Mesendoderm (in vitro differentiated cells): ENCODE measurements at regions not wholly inside any gene's neighbourhood (a gene's known extent, or its start where the extent isn't known, plus 50 kb on each side); places are given as distances from the start of the nearest gene placed in this dataset.

Experiments used
- DNase-seq: peaks from one replicate; pipeline ENCODE4 v3.0.0; 2013
- H2AK5ac ChIP-seq: 2 replicates; pipeline ENCODE4 v1.6.1; 2013; ENCODE audit warnings: low read length, inconsistent platforms
- H2BK120ac ChIP-seq: 2 replicates; pipeline ENCODE4 v1.6.1; 2013; ENCODE audit warnings: low read depth, mild to moderate bottlenecking, low read length, moderate library complexity, mixed read lengths
- H2BK15ac ChIP-seq: replicated peaks from 2 replicates; pipeline ENCODE4 v1.6.1; 2013; ENCODE audit warnings: low read depth, mild to moderate bottlenecking, moderate library complexity
- H2BK5ac ChIP-seq: 2 replicates; pipeline ENCODE4 v1.6.1; 2013; ENCODE audit warnings: low read length, inconsistent platforms
- H3K18ac ChIP-seq: 2 replicates; pipeline ENCODE4 v1.6.1; 2013; ENCODE audit warnings: mild to moderate bottlenecking, low read length, mixed read lengths
- H3K23ac ChIP-seq: one replicate; pipeline ENCODE4 v1.6.1; 2013; ENCODE audit warnings: low read length
- H3K27ac ChIP-seq: 2 replicates; pipeline ENCODE4 v1.5.1; 2013; ENCODE audit warnings: low read depth, mild to moderate bottlenecking, inconsistent platforms, low read length, moderate library complexity
- H3K27me3 ChIP-seq: 2 replicates; pipeline ENCODE4 v1.6.1; 2013; ENCODE audit warnings: low read length, control low read depth, mild to moderate bottlenecking, inconsistent platforms; ENCODE audit not compliant: insufficient read depth, poor library complexity
- H3K36me3 ChIP-seq: 2 replicates; pipeline ENCODE4 v1.6.1; 2013; ENCODE audit warnings: low read length, inconsistent platforms; ENCODE audit not compliant: control insufficient read depth, insufficient read depth
- H3K4ac ChIP-seq: one replicate; pipeline ENCODE4 v1.6.1; 2013; ENCODE audit warnings: low read depth, mild to moderate bottlenecking, low read length, moderate library complexity
- H3K4me1 ChIP-seq: 2 replicates; pipeline ENCODE4 v1.6.1; 2013; ENCODE audit warnings: low read depth, low read length, inconsistent platforms; ENCODE audit not compliant: control insufficient read depth
- H3K4me2 ChIP-seq: 2 replicates; pipeline ENCODE4 v1.6.1; 2013; ENCODE audit warnings: low read length
- H3K4me3 ChIP-seq: 2 replicates; pipeline ENCODE4 v1.5.1; 2013; ENCODE audit warnings: mild to moderate bottlenecking, low read length
- H3K56ac ChIP-seq: one replicate; pipeline ENCODE4 v1.6.1; 2013; ENCODE audit warnings: low read length
- H3K79me1 ChIP-seq: 2 replicates; pipeline ENCODE4 v1.6.1; 2013; ENCODE audit warnings: low read length, inconsistent platforms
- H3K79me2 ChIP-seq: 2 replicates; pipeline ENCODE4 v1.6.1; 2013; ENCODE audit warnings: mild to moderate bottlenecking, low read length; ENCODE audit not compliant: control insufficient read depth, insufficient read depth
- H3K9ac ChIP-seq: 2 replicates; pipeline ENCODE4 v1.6.1; 2013; ENCODE audit warnings: low read length, inconsistent platforms
- H4K5ac ChIP-seq: one replicate; pipeline ENCODE4 v1.6.1; 2013; ENCODE audit warnings: low read length
- H4K8ac ChIP-seq: one replicate; pipeline ENCODE4 v1.6.1; 2013; ENCODE audit warnings: low read depth, mild to moderate bottlenecking, control low read depth, low read length, moderate library complexity
- WGBS: extraction: QIAGEN DNeasy Blood & Tissue Kit; methylation state at CpG from one replicate; pipeline ENCODE4 v1.1.7; 2013; ENCODE audit warnings: low lambda C conversion rate, missing lambda C conversion rate; ENCODE audit not compliant: insufficient coverage; ENCODE audit errors: extremely low coverage; 5-methylcytosine and 5-hydroxymethylcytosine counted together

GRCh38 chr6:159616456-159616855, 76.6 kb downstream of the SOD2 start:
- DNase-seq, result no peak
- no CpG with 5 or more reads among the region's 2 CpGs for WGBS
- Histone ChIP-seq H3K56ac (no peak overlapping the region), H3K4me2 (no peak overlapping the region), H4K8ac (no peak overlapping the region), H3K4me1 (no peaks in the 10 kb centered on the region), H3K18ac (no peak overlapping the region), H2BK15ac (no peak overlapping the region), H3K23ac (no peak overlapping the region), H3K36me3 (no peaks in the 10 kb centered on the region), H4K5ac (no peak overlapping the region), H2BK5ac (no peak overlapping the region), H3K27me3 (no peaks in the 10 kb centered on the region), H2AK5ac (no peak overlapping the region), H3K4me3 (no peak overlapping the region), H3K9ac (no peak overlapping the region), H3K79me2 (no peaks in the 10 kb centered on the region), H3K79me1 (no peaks in the 10 kb centered on the region), H2BK120ac (no peak overlapping the region), H3K27ac (no peak overlapping the region), H3K4ac (no peak overlapping the region)

DNA sequence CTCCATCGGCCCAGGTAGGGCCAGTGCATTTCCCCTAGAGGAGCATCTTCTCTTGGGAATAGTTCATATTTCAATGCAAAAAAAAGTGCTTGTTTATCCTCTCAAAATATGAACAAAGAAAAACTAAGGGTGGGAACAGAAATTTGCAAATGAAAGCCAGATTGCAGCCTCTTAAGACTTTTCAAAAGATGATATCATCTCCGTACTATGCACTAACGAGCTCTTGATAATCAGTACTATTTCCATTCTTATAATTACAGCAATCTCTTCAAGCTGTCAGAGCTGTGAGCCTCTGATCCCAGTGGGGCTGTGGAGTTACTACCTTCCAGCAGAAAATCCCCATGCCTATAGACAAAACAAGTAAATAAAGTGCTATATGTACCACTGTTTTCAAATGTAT, 77.1 kb downstream of the SOD2 start:
- Histone ChIP-seq H3K36me3 (no peaks in the 10 kb centered on the region), H3K4ac (no peak overlapping the region), H4K5ac (no peak overlapping the region), H3K56ac (no peak overlapping the region), H3K9ac (no peak overlapping the region), H3K27me3 (no peaks in the 10 kb centered on the region), H2BK5ac (no peak overlapping the region), H4K8ac (no peak overlapping the region), H3K27ac (no peak overlapping the region), H3K4me1 (no peaks in the 10 kb centered on the region), H3K4me2 (no peak overlapping the region), H3K79me1 (no peaks in the 10 kb centered on the region), H3K79me2 (no peaks in the 10 kb centered on the region), H3K4me3 (no peak overlapping the region), H2BK120ac (no peak overlapping the region), H2BK15ac (no peak overlapping the region), H2AK5ac (no peak overlapping the region), H3K18ac (no peak overlapping the region), H3K23ac (no peak overlapping the region)
- no CpG with 5 or more reads among the region's 3 CpGs for WGBS
- no peak for DNase-seq

- no peak overlapping the region for H4K8ac ChIP-seq
- no CpG with 5 or more reads among the region's 6 CpGs for WGBS
These were observed 82.2 kb downstream of the SOD2 start for GRCh38 chr6:159610881-159611280.

GRCh38 chr6:159609652-159610178, 83.3 kb downstream of the SOD2 start:
- H4K8ac ChIP-seq, result no peak overlapping the region
- H2BK15ac ChIP-seq, result no peak overlapping the region
- DNase-seq, result no peak
- H3K23ac ChIP-seq, result no peak overlapping the region
- H3K36me3 ChIP-seq, result no peaks in the 10 kb centered on the region
- H2BK120ac ChIP-seq, result no peak overlapping the region
- H4K5ac ChIP-seq, result no peak overlapping the region
- H2BK5ac ChIP-seq, result no peak overlapping the region
- H3K4me1 ChIP-seq, result no peaks in the 10 kb centered on the region
- H3K4me3 ChIP-seq, result no peak overlapping the region
- H3K18ac ChIP-seq, result no peak overlapping the region
- no peak overlapping the region for H3K27ac ChIP-seq
- H2AK5ac ChIP-seq, result no peak overlapping the region
- H3K56ac ChIP-seq, result no peak overlapping the region
- H3K4me2 ChIP-seq, result no peak overlapping the region
- no peaks in the 10 kb centered on the region for H3K79me2 ChIP-seq
- H3K27me3 ChIP-seq, result no peaks in the 10 kb centered on the region
- H3K4ac ChIP-seq, result no peak overlapping the region
- H3K9ac ChIP-seq, result no peak overlapping the region
- H3K79me1 ChIP-seq, result no peaks in the 10 kb centered on the region
- no CpG with 5 or more reads among the region's 2 CpGs for WGBS

More at GRCh38 chr6:159610881-159611280, 82.2 kb downstream of the SOD2 start:
- no peak for DNase-seq
- Histone ChIP-seq H2BK5ac (no peak overlapping the region), H3K79me2 (no peaks in the 10 kb centered on the region), H3K4ac (no peak overlapping the region), H2BK120ac (no peak overlapping the region), H3K56ac (no peak overlapping the region), H2BK15ac (no peak overlapping the region), H4K5ac (no peak overlapping the region), H3K4me3 (no peak overlapping the region), H3K79me1 (no peaks in the 10 kb centered on the region), H3K4me2 (no peak overlapping the region), H3K36me3 (no peaks in the 10 kb centered on the region), H3K4me1 (no peaks in the 10 kb centered on the region), H2AK5ac (no peak overlapping the region), H3K27me3 (no peaks in the 10 kb centered on the region), H3K23ac (no peak overlapping the region), H3K9ac (no peak overlapping the region), H3K27ac (no peak overlapping the region), H3K18ac (no peak overlapping the region)

DNA sequence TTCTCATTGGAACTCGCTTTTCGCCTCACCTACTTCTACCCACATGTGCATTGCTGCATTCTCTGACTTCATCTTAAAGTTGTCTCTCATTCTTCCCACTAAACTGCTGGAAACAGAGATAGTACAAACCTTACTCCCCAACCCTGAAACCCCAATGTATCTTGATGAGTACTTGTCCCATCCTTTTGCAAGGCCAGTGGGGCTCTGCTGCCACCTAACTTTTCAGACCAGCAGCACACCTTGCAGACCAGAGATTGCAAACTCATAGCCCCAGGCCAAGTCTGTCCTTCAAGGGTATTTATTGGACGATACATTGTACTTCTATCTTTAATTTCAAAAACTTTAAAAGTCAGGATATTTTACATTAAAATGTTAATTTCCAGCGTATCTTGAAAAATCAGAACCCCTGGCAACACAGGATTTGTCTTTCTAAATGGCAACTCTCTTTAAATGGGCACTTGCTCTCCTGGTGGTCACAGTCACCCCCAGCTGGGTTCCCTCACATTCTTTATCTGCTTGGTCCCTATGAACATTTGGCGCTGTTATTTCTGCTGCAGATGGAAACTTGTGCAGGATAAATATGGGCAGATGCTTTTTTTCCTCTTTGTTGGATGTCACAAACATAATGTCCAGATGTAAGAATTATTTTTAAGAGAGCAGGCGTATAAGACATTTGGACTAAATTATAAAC, 83.9 kb downstream of the SOD2 start:
- no peak overlapping the region for H3K56ac ChIP-seq
- no peaks in the 10 kb centered on the region for H3K27me3 ChIP-seq
- no peak overlapping the region for H2BK5ac ChIP-seq
- no peak overlapping the region for H2BK120ac ChIP-seq
- no peak overlapping the region for H3K23ac ChIP-seq
- H4K8ac ChIP-seq, result no peak overlapping the region
- H3K36me3 ChIP-seq, result no peaks in the 10 kb centered on the region
- no CpG with 5 or more reads among the region's 6 CpGs for WGBS
- no peak overlapping the region for H3K9ac ChIP-seq
- H3K4me1 ChIP-seq, result no peaks in the 10 kb centered on the region
- H3K79me2 ChIP-seq, result no peaks in the 10 kb centered on the region
- DNase-seq, result peak; percentile 81
- no peak overlapping the region for H3K18ac ChIP-seq
- H3K79me1 ChIP-seq, result no peaks in the 10 kb centered on the region
- H3K4ac ChIP-seq, result no peak overlapping the region
- no peak overlapping the region for H2AK5ac ChIP-seq
- H3K27ac ChIP-seq, result no peak overlapping the region
- no peak overlapping the region for H4K5ac ChIP-seq
- H2BK15ac ChIP-seq, result no peak overlapping the region
- H3K4me2 ChIP-seq, result no peak overlapping the region
- H3K4me3 ChIP-seq, result no peak overlapping the region

DNA sequence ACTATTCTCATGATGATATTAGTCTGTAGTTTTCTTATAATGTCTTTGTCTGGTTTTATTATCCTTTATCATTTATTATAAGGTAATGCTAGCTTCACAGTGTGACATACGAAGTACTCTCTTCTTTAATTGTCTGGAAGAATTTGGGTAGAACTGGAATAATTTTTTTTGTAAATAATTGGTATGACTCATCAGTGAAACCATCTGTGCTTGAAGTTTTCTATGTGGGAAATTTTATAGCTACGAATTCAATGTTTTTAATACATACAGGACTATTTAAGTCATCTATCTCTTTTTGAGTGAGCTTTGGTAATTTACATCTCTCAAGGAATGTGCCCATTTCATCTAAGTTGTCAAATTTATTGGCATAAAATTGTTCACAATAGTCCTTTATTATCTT, 86.3 kb downstream of the SOD2 start:
- no peaks in the 10 kb centered on the region for H3K79me1 ChIP-seq
- no peak overlapping the region for H3K56ac ChIP-seq
- no peak overlapping the region for H3K4me3 ChIP-seq
- H4K8ac ChIP-seq, result no peak overlapping the region
- H3K4me2 ChIP-seq, result no peak overlapping the region
- H3K9ac ChIP-seq, result no peak overlapping the region
- no peak overlapping the region for H3K27ac ChIP-seq
- H3K23ac ChIP-seq, result no peak overlapping the region
- no peak overlapping the region for H2BK120ac ChIP-seq
- no peak overlapping the region for H3K4ac ChIP-seq
- H2BK15ac ChIP-seq, result no peak overlapping the region
- no peak overlapping the region for H2AK5ac ChIP-seq
- H3K18ac ChIP-seq, result no peak overlapping the region
- no peaks in the 10 kb centered on the region for H3K4me1 ChIP-seq
- no peak for DNase-seq
- no CpG with 5 or more reads among the region's 2 CpGs for WGBS
- no peaks in the 10 kb centered on the region for H3K79me2 ChIP-seq
- no peaks in the 10 kb centered on the region for H3K36me3 ChIP-seq
- H3K27me3 ChIP-seq, result no peaks in the 10 kb centered on the region
- no peak overlapping the region for H2BK5ac ChIP-seq
- H4K5ac ChIP-seq, result no peak overlapping the region
